HuH-7 (cell line): ENCODE measurements at regions not wholly inside any gene's neighbourhood (a gene's known extent, or its start where the extent isn't known, plus 50 kb on each side); places are given as distances from the start of the nearest gene placed in this dataset.

Experiments used
- DNase-seq: peaks from one replicate; pipeline ENCODE4 v3.0.0; 2011; ENCODE audit warnings: low spot score

GRCh38 chr20:7637184-7637583, 303.1 kb downstream of the HAO1 start:
- DNase-seq = no peak

GRCh38 chr20:7650086-7650879, 290.0 kb downstream of the HAO1 start:
- no peak for DNase-seq

DNA sequence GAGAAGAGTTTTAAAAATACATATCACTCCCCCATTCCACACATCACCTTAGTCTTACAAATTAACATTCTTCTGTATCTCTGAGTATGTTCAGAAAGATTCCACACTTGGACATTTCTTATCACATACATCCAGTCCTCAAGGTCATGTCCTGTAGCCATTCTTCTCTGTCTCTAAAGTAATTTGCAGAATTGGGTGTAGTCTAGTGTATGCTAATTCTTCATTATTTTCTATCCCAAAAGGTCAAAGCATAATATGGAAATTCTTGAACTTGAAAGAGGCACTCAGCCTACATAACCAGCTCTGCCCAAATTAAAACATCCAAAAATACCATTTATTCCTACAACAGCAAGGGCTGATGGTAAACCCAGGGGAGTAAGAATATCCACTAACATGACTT, 286.0 kb downstream of the HAO1 start:
- DNase-seq = no peak

DNA sequence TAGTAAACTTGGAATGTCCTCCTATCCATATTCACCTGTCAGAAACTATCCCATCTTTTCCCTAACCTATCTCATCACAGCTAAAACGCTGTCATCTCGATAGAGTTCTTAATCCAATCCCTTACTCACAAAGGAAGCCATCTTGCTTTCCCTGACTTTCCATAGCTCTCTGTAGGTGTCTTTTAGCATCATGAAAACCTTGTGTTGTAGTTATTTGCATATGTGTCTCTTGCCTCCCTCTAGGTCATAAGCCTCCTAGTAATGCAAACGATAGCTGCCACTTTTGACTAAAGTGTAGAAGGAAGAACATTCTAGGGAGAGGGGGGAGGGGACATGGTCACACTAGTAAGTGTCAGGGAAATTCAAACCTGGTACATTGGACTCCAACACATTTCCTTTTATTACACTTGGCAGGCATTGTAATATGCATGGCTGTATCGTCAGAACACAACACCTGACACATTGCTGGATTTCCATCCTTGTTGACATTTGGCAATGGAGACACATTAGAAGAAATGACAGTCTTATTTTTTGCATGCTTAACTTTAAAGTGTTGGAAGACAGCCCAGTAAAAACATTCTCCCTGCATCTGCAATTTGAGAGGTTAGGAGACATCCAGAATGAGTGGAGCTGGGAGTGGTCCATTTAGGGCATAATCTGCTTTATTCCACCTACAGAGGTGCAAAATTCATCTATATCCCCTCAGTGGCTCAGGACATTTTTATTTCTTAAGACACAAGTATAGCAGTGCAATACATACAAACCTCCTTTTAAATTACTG, 283.4 kb downstream of the HAO1 start:
- no peak for DNase-seq

DNA sequence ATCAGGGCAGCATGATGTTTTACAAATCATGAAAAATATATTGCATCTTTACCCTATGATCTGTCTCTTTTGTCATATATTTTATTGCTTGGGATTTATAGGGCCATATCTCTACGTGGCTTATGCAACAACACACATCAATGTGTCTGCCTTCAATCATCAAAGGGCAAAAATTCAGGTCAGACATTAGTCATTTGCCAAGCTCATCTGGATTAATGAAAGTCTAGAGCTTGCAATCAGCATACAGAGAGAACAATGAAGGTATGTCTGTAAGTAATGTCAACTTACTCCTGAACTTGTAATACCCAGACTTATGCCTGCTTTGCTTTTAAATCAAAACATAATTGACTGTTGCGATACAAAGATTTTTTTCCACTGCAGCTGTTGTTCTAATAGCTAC, 282.7 kb downstream of the HAO1 start:
- DNase-seq = no peak

DNA sequence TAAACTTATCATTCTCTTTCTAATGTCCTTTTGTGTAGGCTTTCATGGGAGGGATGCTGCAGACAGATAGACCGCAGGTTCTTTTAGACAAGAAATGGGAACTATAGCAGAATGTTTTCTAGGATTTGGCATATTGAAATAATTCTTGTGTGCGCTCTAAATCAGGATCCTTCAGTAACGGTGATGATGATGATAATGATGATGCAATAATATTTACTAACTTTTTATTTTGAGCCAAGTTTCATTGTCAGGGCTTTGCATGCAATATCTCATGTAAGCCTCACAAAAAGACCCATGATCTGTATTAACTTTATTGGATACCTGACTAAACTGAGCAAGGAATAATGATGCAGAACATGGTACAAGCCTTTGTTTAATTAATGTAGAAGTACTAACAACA, 280.1 kb downstream of the HAO1 start:
- no peak for DNase-seq

DNA sequence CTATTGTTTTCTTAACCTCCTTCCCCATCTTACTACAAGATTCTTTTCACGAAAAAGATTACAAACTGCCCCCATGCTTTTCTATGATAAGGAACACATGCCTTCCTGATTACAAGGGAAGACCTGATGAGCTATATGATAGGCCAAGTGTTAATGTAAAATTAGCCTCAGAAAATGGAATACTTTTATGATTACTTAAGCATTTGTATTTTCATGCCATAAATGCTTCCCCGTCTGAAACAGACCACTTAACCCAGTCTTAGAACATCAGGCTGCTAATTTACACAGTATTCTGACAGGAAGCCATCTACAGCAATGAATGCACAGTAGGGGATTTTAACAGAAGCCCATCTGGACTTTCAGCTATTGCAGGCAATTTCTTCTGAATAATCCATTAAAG, 274.9 kb downstream of the HAO1 start:
- no peak for DNase-seq

- DNase-seq = no peak
Measured at GRCh38 chr20:7667194-7667593, 273.1 kb downstream of the HAO1 start.

DNA sequence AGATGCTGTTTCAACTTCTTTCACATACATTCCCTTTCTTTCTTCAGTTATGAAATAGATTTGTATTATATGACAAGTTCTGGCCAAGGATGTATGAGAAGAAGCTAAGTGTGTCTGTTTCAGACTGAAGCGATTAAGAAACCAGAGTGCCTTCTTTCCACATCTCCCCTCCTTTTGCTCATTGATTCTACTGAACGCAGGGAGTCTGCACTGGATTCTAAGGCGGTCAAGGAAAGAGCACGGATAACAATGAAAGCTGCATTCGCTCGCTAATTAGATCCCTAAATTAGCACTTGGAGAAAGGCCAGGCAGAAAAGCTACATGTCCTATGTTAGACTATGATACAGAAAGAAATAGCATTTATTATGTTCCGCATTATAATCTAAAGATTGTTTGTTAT, 267.7 kb downstream of the HAO1 start:
- no peak for DNase-seq

GRCh38 chr20:7673841-7674240, 266.4 kb downstream of the HAO1 start:
- no peak for DNase-seq

DNA sequence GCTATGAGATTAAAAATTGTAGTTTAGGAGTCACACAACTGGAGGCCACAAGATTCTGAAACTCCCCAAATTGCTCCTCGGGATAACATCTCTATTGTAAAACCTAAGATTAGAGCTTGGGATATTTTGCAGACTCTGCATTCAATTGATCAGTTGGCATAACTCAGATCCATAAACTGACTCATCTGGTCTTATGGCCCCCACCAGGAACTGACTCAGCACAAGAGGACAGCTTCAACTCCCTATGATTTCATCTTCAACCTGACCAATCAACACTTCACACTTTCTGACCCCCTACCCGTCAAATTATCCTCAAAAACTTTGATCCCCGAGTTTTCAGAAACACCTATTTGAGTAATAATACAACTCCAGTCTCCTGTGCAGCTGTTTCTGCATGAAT, 257.3 kb downstream of the HAO1 start:
- no peak for DNase-seq

DNA sequence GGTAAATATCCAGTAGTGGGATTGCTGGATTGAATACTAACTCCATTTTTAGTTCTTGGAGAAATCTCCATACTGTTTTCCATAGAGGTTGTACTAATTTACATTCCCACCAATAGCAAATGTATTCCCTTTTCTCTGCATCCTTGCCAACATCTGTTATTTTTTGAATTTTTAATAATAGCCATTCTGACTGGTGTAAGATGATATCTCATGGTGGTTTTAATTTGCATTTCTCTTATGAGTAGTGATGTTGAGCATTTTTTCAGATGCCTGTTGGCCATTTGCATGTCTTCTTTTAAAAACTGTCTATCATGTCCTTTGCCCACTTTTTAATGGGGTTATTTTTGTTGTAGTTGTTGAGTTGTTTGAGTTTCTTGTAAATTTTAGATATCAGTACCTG, 253.2 kb downstream of the HAO1 start:
- no peak for DNase-seq

GRCh38 chr20:7689151-7689550, 251.1 kb downstream of the HAO1 start:
- no peak for DNase-seq

- no peak for DNase-seq
Measured at GRCh38 chr20:7691647-7692269, 248.5 kb downstream of the HAO1 start.

DNA sequence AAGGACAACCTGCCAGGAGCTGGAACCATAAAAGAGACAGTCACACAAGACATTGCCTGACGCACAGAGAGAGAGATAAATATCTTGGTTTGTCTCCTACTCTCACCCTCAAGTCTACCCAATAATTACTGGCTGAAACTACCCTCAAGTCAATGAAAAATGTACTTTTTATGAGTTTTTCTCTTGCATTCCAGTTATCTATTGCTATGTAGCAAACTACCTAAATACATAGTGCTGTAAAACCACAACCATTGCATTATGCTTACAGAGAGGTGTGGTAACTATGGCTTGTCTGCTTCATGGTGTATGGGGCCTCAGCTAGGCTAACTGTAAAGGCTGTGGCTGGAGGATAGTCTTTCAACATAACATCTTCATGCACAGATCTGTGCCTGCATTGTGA, 247.8 kb downstream of the HAO1 start:
- DNase-seq = peak; percentile 24

GRCh38 chr20:7693761-7694160, 246.5 kb downstream of the HAO1 start:
- no peak for DNase-seq

- DNase-seq = no peak
Measured at GRCh38 chr20:7695051-7695495, 245.2 kb downstream of the HAO1 start.

GRCh38 chr20:7695635-7696034, 244.6 kb downstream of the HAO1 start:
- DNase-seq = no peak

- DNase-seq = no peak
Measured at GRCh38 chr20:7696311-7696710, 243.9 kb downstream of the HAO1 start.

DNA sequence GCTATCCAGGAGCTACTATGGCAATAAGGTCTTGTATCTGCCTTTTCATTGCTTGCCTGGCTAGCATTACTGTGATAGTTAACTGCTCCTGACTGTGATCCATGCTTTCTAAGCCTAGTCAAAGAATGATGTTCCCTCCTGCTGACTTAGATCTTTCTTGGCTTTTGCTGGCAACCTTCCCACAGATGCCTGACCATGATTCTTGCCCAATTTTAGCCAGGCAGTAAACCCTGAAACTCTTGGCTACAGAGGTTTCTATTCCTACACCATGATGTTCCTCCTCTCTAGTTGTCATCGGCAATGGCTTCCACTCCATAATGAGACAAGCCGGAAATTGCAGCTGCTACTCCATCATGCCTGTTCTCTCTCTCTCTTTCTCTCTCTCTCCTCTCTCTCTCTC, 238.1 kb downstream of the HAO1 start:
- no peak for DNase-seq

GRCh38 chr20:7703551-7703961, 236.7 kb downstream of the HAO1 start:
- DNase-seq = no peak

- DNase-seq = no peak
Measured at GRCh38 chr20:7703996-7704395, 236.3 kb downstream of the HAO1 start.

- no peak for DNase-seq
Measured at GRCh38 chr20:7708112-7708511, 232.1 kb downstream of the HAO1 start.
